ENCODE measurements at regions not wholly inside any gene's neighbourhood (a gene's known extent, or its start where the extent isn't known, plus 50 kb on each side); places are given as distances from the start of the nearest gene placed in this dataset.

DNA sequence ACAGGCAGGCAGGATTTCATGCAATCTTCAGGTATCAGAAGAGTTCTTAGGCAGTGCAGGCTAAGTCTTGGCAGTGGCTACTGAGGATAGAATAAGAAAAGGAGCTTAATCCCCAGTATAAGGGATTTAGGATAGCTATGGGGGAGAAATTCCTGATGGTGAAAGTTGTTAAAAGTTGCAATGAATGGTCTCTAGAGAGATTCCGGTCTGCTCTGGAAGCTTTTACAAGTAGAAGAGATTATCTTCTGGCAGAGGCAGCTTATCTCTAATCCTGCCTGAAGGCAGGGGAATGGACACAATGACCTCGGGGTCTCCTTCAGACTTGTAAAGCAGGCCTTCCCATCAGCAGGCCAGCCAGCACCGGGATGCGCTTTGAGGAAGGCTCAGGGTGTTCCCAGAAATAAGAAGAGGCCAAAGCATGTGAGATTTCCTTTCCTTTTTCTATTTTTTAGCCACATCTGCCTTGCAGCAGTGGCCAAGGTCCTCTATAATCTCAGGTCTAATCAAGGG is 253.9 kb upstream of the KLHL29 start:
- DNase-seq = no peak

GRCh38 chr2:23132000-23132399 is 253.0 kb upstream of the KLHL29 start:
- DNase-seq = no peak

DNA sequence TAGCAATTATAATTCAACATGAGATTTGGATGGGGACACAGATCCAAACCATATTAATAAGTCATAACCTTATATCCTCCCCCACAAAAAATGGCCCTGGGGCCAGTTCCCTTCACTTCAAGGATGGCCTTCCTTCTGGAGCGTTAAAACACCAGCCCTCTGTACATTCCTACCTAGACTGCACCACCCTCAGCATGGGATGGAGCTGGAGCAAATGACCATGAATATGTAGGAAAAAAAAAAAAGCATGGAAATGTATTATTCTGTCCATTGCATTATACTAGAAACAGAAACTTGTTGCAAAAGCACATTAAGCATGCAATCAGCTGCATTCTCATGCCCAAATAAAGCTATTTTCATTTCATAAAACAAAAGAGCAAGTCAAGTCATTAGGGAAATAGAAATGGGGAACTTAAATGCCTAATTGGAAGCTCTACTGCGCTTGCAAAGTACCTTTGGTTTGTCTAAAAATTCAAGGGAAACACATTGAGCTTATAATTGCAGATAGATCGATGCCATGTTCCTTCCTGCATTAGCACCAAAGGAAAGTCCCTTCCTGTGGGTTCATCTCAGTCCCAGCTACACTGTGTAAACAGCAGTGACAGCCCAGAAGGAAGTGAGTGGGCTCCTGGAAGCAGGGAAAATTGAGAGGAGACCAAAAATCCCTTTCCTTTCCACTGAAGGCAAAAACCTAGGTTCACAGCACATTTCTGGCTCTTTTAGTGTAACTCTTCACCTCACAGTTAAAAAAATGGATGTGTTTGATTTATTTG is 252.0 kb upstream of the KLHL29 start:
- no peak for DNase-seq

- no peak for DNase-seq
These were observed 250.3 kb upstream of the KLHL29 start for GRCh38 chr2:23134726-23135125.

GRCh38 chr2:23135481-23136100 is 249.4 kb upstream of the KLHL29 start:
- DNase-seq = no peak

DNA sequence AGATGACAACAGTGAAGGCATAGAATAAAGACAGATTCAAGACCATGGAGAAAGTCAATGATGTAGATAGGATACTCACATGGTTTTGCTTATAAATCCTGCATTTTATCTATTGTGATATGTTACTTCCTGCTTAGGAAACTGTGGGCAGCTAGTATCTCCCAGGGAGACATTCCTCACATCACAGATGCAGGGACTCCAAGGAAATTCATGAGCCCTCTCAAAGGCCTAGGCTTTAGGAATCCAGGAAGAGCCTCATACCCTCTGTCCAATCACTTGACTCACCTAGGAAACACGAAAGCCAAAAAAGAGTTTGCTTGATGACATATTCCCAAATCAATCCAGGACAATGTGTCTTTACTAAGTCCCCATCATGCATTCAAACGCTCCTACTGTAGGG is 247.8 kb upstream of the KLHL29 start:
- no peak for DNase-seq

DNA sequence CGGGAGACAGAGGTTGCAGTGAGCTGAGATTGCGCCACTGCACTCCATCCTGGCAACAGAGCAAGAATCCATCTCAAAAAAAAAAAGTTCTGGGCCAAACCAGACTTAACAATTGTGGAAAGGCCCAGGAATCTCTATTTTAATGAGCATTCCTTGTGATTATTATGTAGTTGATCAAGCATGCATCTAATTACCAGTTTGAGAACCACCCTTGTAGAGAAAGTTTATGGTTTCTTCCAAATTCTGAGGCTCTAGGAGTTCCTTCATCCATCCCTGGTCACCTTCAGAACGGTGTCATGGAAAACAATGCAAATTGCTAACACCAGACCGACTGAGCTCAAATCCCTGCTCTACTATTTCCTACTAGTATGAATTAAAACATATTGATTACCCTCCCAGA is 246.3 kb upstream of the KLHL29 start:
- no peak for DNase-seq

DNA sequence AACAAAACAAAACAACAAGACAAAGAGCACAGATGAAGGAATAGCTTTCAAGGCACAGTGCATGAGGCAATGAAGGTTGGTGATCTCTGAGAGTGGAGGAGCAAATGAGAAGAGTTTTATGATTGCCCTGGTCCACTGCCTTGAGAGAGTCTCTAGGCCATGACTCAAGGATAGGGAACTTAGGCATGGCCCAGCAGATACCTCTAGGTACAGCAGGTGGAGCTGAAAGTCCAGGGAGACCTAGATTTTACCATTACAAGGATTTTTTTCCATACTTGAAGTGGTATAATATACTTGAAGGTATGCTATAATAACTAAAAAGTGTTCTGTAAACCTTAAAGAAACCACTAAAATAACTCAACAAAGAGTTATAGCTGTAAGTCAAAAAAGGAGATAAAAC is 239.5 kb upstream of the KLHL29 start:
- DNase-seq = no peak

DNA sequence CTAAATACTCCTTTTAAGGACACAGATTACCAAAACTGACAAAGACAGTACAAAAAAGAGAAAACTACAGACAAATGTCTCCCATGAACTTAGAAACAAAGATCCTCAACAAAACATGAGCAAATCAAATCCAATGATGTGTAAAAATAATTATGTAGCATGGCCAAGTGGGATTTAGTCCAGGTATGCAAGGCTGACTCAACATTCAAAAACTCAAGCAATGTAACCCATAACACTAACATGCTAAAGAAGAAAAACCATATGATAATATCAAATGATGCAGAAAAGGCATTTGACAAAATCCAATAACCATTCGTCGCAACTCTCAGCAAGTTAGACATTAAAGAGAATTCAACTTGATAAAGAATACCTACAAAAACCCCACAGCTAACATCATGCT is 239.0 kb upstream of the KLHL29 start:
- DNase-seq = no peak

DNA sequence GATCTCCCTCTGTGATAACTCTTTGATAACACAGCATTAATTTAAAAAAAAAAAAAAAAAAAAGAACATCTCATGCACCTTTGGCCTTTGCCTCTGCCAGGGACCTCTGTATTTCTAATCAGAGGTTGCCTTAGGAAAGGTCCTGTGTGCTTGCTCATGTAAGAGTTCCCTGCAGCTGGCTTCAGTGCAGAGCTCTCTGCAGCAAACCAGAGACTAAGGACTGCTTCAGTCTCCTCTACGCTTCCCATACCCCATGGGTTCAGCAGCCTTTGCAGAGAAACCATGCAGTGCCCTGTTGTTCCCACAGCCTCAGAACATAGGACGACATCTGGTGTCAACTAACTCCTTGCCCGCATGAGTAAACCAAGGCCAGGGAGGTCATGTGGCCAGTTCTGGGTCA is 236.6 kb upstream of the KLHL29 start:
- no peak for DNase-seq

GRCh38 chr2:23149777-23150176 is 235.2 kb upstream of the KLHL29 start:
- DNase-seq = no peak

- no peak for DNase-seq
These were observed 231.5 kb upstream of the KLHL29 start for GRCh38 chr2:23153484-23153883.

DNA sequence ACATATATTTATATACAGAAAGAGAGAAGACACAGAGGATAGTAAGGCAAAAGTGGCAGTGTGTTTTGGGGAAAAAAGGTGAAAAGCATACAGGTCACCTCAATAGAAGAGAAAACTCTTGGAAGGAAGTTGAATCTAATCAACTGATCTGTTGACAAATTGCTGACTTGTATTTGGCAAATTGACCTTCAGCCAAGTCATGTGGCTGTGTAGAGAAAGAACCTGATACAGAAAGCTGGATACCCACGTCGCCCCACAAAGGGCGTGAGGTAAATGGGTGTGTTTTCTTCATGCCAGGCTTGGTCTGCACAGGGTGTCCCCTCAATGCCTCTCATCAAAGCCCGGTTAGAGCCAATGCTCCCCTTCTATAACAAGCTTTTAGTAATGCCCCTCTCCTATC is 230.0 kb upstream of the KLHL29 start:
- DNase-seq = no peak

DNA sequence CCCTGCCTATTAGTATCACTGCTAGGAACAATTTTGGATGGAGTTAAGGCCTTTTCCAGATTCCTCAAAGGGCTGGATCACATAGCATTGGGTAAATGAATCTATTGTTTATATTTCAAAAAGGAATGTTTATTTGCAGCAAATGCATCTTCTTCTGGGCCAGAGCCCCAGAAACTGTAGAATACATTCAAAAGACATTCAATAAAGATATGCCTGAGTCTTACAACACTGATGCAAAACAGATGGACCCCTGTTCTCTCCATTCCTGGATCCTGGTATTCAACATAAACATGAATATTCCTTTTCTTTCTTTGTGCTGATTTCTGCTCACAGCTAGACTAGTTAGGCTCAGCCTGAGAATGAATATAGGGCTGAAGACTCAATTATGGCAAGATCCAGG is 227.2 kb upstream of the KLHL29 start:
- no peak for DNase-seq

DNA sequence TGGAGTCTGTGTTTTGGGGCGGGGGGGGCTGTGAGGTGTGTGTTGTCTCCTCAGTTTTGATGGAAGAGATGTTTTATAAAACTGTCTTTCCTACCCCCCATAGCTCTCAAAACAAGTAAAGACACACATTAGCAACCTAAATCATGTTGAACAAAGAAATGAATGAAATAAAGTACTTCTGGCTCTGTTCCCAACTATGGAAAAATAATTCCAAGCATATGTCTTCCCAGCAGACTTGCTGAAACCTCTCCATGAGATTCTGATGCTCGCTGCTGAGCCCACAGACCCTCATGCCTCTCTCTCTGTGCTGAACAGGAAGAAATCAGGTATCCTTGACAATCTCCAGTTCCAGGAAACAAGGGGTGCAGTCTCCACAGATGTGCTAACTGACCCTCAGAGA is 226.7 kb upstream of the KLHL29 start:
- DNase-seq = no peak

GRCh38 chr2:23159746-23160405 is 225.1 kb upstream of the KLHL29 start:
- no peak for DNase-seq

- DNase-seq = no peak
These were observed 220.8 kb upstream of the KLHL29 start for GRCh38 chr2:23164173-23164572.

- DNase-seq = no peak
These were observed 215.1 kb upstream of the KLHL29 start for GRCh38 chr2:23169896-23170295.

- DNase-seq = no peak
These were observed 213.9 kb upstream of the KLHL29 start for GRCh38 chr2:23171108-23171507.

DNA sequence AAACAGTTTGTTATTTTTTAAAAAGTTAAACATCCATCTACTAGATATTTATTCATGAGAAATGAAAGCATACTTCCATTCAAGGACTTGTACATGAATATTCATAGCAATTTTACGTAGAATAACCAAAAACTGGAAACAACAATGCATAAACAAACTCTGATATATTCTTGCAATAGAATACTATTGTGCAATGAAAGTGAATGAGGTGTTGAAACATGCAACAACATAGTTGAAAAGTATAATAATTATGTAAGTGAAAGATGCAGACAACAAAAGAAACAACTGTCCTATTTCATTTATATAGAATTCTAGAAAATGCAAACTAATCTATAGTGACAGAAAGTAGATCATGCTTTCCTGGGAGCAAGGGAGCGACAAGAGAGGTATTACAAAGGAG is 206.6 kb upstream of the KLHL29 start:
- DNase-seq = no peak

DNA sequence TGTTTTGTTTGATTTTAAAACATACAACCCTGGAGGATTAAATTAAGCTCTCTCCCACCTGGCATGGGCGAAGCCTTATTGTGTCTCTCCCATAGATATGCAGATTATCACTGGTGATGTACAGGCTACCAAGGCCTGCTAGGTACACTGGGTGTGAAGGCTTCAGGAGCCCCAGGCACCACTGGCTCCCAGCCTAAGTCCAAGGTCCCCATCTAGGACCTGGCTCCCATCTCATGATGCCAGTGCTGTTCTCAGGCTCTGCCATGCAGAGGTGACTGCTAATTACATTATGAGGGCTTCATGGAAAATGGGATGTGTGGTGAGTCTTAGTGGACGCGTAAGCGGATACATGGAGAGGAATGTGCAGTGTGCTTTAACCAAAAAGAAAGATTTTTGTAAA is 201.2 kb upstream of the KLHL29 start:
- no peak for DNase-seq

- DNase-seq = no peak
These were observed 186.5 kb upstream of the KLHL29 start for GRCh38 chr2:23198316-23199114.
